B cell (primary cell): ENCODE measurements at regions not wholly inside any gene's neighbourhood (a gene's known extent, or its start where the extent isn't known, plus 50 kb on each side); places are given as distances from the start of the nearest gene placed in this dataset.

Experiments used
- ATAC-seq: fragments of 200-7000 bp; cut with Tn5 transposase; one replicate; pipeline ENCODE4 v1.10.0; 2021; ENCODE audit warnings: low read depth, mild to moderate bottlenecking, moderate number of reproducible peaks, moderate library complexity
- CTCF ChIA-PET: fragments of 350-600 bp; sonication (Branson Sonifier 250); formaldehyde crosslinking; loops from one replicate; lab custom pipeline; 2021; ENCODE audit warnings: antibody characterized with exemption, inconsistent platforms; lab: Charles Lee
- POLR2A ChIA-PET: fragments of 350-600 bp; sonication (Branson Sonifier 250); formaldehyde crosslinking; loops from one replicate; lab custom pipeline; 2021; ENCODE audit warnings: antibody characterized with exemption; lab: Charles Lee
- DNase-seq: peaks from one replicate; pipeline ENCODE4 v3.0.0; 2013
- H2AFZ ChIP-seq: 2 replicates; pipeline ENCODE4 v1.6.1; 2012; ENCODE audit warnings: mild to moderate bottlenecking, low read depth, low read length; ENCODE audit not compliant: insufficient read depth, poor library complexity, severe bottlenecking
- H3K27ac ChIP-seq, 2 donors: 1 replicate in 1 of 2; 2 replicates in 1 of 2; pipeline ENCODE4 v1.5.1; 2012 to 2013; ENCODE audit warnings: low read length in 2 of 2, mild to moderate bottlenecking in 2 of 2, moderate library complexity in 1 of 2
- H3K27me3 ChIP-seq, 4 experiments: fragments of 200-600 bp in 1 of 4; sonication (generic) in 1 of 4; replicated peaks in 1 of 4; 1 replicate in 2 of 4; 2 replicates in 2 of 4; pipeline versions ENCODE4 v1.6.1 to v1.7.0; 2013 to 2016; ENCODE audit warnings: low read length in 3 of 4, mild to moderate bottlenecking in 2 of 4, mixed read lengths in 1 of 4, moderate library complexity in 1 of 4; ENCODE audit not compliant: insufficient read depth in 4 of 4, control insufficient read depth in 3 of 4; ENCODE audit errors: control extremely low read depth in 1 of 4
- H3K36me3 ChIP-seq, 2 experiments: replicated peaks in 1 of 2; 1 replicate in 1 of 2; 2 replicates in 1 of 2; pipeline versions ENCODE4 v1.6.1 to v1.7.1; 2013; ENCODE audit warnings: low read length in 1 of 2; ENCODE audit not compliant: insufficient read depth in 2 of 2, control insufficient read depth in 1 of 2; ENCODE audit errors: control extremely low read depth in 1 of 2, extremely low read depth in 1 of 2
- H3K4me1 ChIP-seq, 2 donors: fragments of 200-600 bp in 1 of 2; sonication (generic) in 1 of 2; 1 replicate in 1 of 2; 2 replicates in 1 of 2; pipeline versions ENCODE4 v1.5.1 to v1.6.1; 2013 to 2017; ENCODE audit warnings: low read length in 2 of 2; ENCODE audit not compliant: control insufficient read depth in 2 of 2, insufficient read depth in 2 of 2
- H3K4me2 ChIP-seq: replicated peaks from 2 replicates; pipeline ENCODE3; 2012; ENCODE audit warnings: mild to moderate bottlenecking, low read depth, low read length; ENCODE audit not compliant: poor library complexity, severe bottlenecking
- H3K4me3 ChIP-seq, 5 experiments: fragments of 200-600 bp in 1 of 5; sonication (generic) in 1 of 5; 1 replicate in 3 of 5; 2 replicates in 2 of 5; pipeline versions ENCODE4 v1.5.1 to v1.7.0; 2011 to 2016; ENCODE audit warnings: low read length in 4 of 5, mild to moderate bottlenecking in 4 of 5, low read depth in 2 of 5, control low read depth in 1 of 5, moderate library complexity in 1 of 5; ENCODE audit not compliant: insufficient read depth in 1 of 5; ENCODE audit errors: control extremely low read depth in 1 of 5, extremely low read depth in 1 of 5
- H3K79me2 ChIP-seq: fragments of 200-600 bp; sonication (generic); one replicate; pipeline ENCODE4 v1.6.0; 2016; ENCODE audit warnings: low read length; ENCODE audit not compliant: control insufficient read depth, insufficient read depth
- H3K9ac ChIP-seq: fragments of 200-600 bp; sonication (generic); 2 replicates; pipeline ENCODE4 v1.6.1; 2017; ENCODE audit warnings: mild to moderate bottlenecking, low read length, moderate library complexity
- H3K9me3 ChIP-seq, 3 donors: one replicate each; pipeline versions ENCODE4 v1.6.1 to v1.7.1; 2013; ENCODE audit warnings: low read length in 2 of 3; ENCODE audit not compliant: control insufficient read depth in 2 of 3, insufficient read depth in 1 of 3; ENCODE audit errors: control extremely low read depth in 1 of 3
- H4K20me1 ChIP-seq: 2 replicates; pipeline ENCODE4 v1.6.0; 2012; ENCODE audit warnings: mild to moderate bottlenecking, low read length; ENCODE audit not compliant: insufficient read depth, control insufficient read depth, poor library complexity, severe bottlenecking
- H3K27ac Mint-ChIP-seq: one replicate; pipeline ENCODE4 v1.8.0; 2021; ENCODE audit warnings: mixed read lengths
- H3K27me3 Mint-ChIP-seq: one replicate; pipeline ENCODE4 v1.8.0; 2021; ENCODE audit warnings: mixed read lengths
- H3K4me1 Mint-ChIP-seq: one replicate; pipeline ENCODE4 v1.8.0; 2021; ENCODE audit warnings: mixed read lengths
- H3K4me3 Mint-ChIP-seq: one replicate; pipeline ENCODE4 v1.8.0; 2021; ENCODE audit warnings: mixed read lengths
- H3K9me3 Mint-ChIP-seq: one replicate; pipeline ENCODE4 v1.8.0; 2022; ENCODE audit warnings: mixed read lengths; ENCODE audit not compliant: insufficient read depth
- CTCF ChIP-seq: fragments of 200-600 bp; IDR thresholded peaks from one replicate; pipeline ENCODE4 v1.8.0; 2022; ENCODE audit warnings: antibody characterized with exemption, mild to moderate bottlenecking
- EZH2 ChIP-seq: IDR thresholded peaks from 2 replicates; pipeline ENCODE4 v1.6.1; 2012; ENCODE audit warnings: borderline replicate concordance, low read depth, mild to moderate bottlenecking, moderate library complexity, low read length; ENCODE audit not compliant: insufficient read depth, poor library complexity, severe bottlenecking
- whole genome bisulfite sequencing: methylation state at CpG from one replicate; pipeline ENCODE4 v1.1.5; 2013; ENCODE audit warnings: missing lambda C conversion rate; ENCODE audit not compliant: insufficient coverage; 5-methylcytosine and 5-hydroxymethylcytosine counted together
- intact Hi-C: fragments of 100-400 bp; cut with micrococcal nuclease; formaldehyde crosslinking; loops from one replicate; pipeline ENCODE4 v1.10.0; 2022

- H3K9me3 Mint-ChIP-seq, result no peaks in the 10 kb centered on the region
- H4K20me1 ChIP-seq, result no peaks in the 10 kb centered on the region
- no peaks in the 10 kb centered on the region for H3K4me1 Mint-ChIP-seq
- ChIA-PET CTCF (no interaction called here), POLR2A (no interaction called here)
- H3K79me2 ChIP-seq, result no peaks in the 10 kb centered on the region
- no peaks in the 10 kb centered on the region for H3K4me1 ChIP-seq
- H2AFZ ChIP-seq, result no peak overlapping the region
- H3K27me3 ChIP-seq, result no peaks in the 10 kb centered on the region
- DNase-seq (no peak), ATAC-seq (no peak)
- H3K9ac ChIP-seq, result no peak overlapping the region
- intact Hi-C loops, result no loop called here
- no peak overlapping the region for H3K27ac ChIP-seq
- H3K27me3 Mint-ChIP-seq, result no peaks in the 10 kb centered on the region
- WGBS, result no CpG with 5 or more reads among the region's 1 CpG
- H3K4me3 ChIP-seq, result no peak overlapping the region
- H3K36me3 ChIP-seq, result no peaks in the 10 kb centered on the region
- TF ChIP-seq EZH2 (no peak), CTCF (no peak)
- H3K4me3 Mint-ChIP-seq, result no peak overlapping the region
- H3K4me2 ChIP-seq, result no peak overlapping the region
- H3K27ac Mint-ChIP-seq, result no peak overlapping the region
- H3K9me3 ChIP-seq, result peaks cover 0 to 6% (median 0%) of the 10 kb centered on the region in 3 donors
These were observed 563.2 kb downstream of the CCDC171 start for GRCh38 chr9:16115994-16116393.

DNA sequence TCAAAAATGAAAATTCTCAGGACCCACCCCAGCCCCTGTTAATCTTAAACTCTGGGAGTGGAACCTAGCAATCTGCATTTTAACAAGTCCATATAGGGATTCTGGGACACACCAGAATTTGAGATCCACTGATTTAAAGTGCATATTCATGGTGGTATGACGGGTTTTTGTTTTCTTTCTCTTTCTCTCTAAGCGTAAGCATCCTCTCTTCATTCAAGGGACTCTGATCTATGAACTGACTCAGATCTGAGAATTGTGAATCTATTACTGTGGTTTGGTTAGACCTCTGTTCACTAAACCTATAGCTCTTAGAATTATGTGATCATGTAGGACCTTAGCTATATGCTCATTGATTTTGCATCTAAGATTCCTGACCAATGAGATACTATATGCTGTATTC lies 565.2 kb downstream of the CCDC171 start:
- TF ChIP-seq CTCF, result no peak
- Histone ChIP-seq H4K20me1 (no peaks in the 10 kb centered on the region), H3K4me3 (no peak overlapping the region), H3K36me3 (no peaks in the 10 kb centered on the region), H3K27me3 (no peaks in the 10 kb centered on the region), H3K4me2 (no peak overlapping the region), H2AFZ (no peak overlapping the region), H3K9me3 (peaks cover 0 to 6% (median 0%) of the 10 kb centered on the region in 3 donors), H3K4me1 (no peaks in the 10 kb centered on the region), H3K9ac (no peak overlapping the region), H3K27ac (no peak overlapping the region), H3K79me2 (no peaks in the 10 kb centered on the region)
- no CpG with 5 or more reads among the region's 2 CpGs for WGBS
- no peaks in the 10 kb centered on the region for H3K27me3 Mint-ChIP-seq
- H3K4me1 Mint-ChIP-seq, result no peaks in the 10 kb centered on the region
- no peak overlapping the region for H3K4me3 Mint-ChIP-seq
- no peak for ATAC-seq
- CTCF ChIA-PET, result no interaction called here
- H3K27ac Mint-ChIP-seq, result no peak overlapping the region
- H3K9me3 Mint-ChIP-seq, result no peaks in the 10 kb centered on the region
- POLR2A ChIA-PET, result no interaction called here
- no peak for DNase-seq
- intact Hi-C loops, result no loop called here
